Naive B cell (primary cell): ENCODE measurements at regions not wholly inside any gene's neighbourhood (a gene's known extent, or its start where the extent isn't known, plus 50 kb on each side); places are given as distances from the start of the nearest gene placed in this dataset.

Experiments used
- ATAC-seq, 2 donors: fragments of 150-1000 bp; cut with Tn5 transposase; 2 replicates each; pipeline ENCODE4 v1.10.0; 2021; ENCODE audit warnings: low read depth in 2 of 2, mild to moderate bottlenecking in 2 of 2, moderate library complexity in 2 of 2
- DNase-seq: peaks from one replicate; pipeline ENCODE4 v3.0.0; 2022
- H3K27ac Mint-ChIP-seq, 6 donors: one replicate each; pipeline ENCODE4 v1.8.0; 2020 to 2022; ENCODE audit warnings: mild to moderate bottlenecking in 6 of 6, mixed read lengths in 6 of 6, moderate library complexity in 5 of 6, inconsistent platforms in 2 of 6
- H3K27me3 Mint-ChIP-seq, 3 donors: one replicate each; pipeline ENCODE4 v1.8.0; 2021 to 2022; ENCODE audit warnings: mixed read lengths in 3 of 3, mild to moderate bottlenecking in 1 of 3
- H3K36me3 Mint-ChIP-seq, 2 donors: one replicate each; pipeline ENCODE4 v1.8.0; 2020 to 2022; ENCODE audit warnings: mixed read lengths in 2 of 2, inconsistent platforms in 1 of 2, mild to moderate bottlenecking in 1 of 2
- H3K4me1 Mint-ChIP-seq, 3 donors: one replicate each; pipeline ENCODE4 v1.8.0; 2020 to 2022; ENCODE audit warnings: mixed read lengths in 3 of 3, inconsistent platforms in 1 of 3, mild to moderate bottlenecking in 1 of 3, moderate library complexity in 1 of 3
- H3K4me3 Mint-ChIP-seq, 8 donors: one replicate each; pipeline ENCODE4 v1.8.0; 2020 to 2022; ENCODE audit warnings: mild to moderate bottlenecking in 8 of 8, mixed read lengths in 8 of 8, moderate library complexity in 8 of 8, inconsistent platforms in 2 of 8
- H3K9me3 Mint-ChIP-seq, 7 donors: one replicate each; pipeline ENCODE4 v1.8.0; 2020 to 2022; ENCODE audit warnings: mixed read lengths in 7 of 7, mild to moderate bottlenecking in 5 of 7, inconsistent platforms in 2 of 7, moderate library complexity in 1 of 7

DNA sequence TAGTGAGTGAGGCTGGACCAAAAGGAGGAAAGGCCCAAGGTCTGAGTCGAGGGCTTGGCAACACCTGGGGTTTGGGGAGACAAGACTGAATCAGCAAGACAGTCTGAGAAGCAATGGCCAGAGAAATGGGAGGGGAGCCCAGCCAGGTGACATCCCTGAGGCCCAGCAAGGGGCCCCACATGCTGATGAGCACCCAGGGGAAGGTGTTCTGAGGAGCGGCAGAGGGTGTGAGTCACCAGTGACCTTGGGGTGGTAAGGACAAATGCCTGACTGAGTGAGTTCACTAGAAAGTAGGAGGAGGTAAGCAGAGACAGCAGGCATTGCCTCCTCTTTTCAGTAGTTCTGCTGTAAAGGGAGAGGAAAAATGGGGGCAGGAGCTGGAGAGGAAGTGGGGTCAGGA lies 192.4 kb upstream of the GALNT2 start:
- no peaks in the 10 kb centered on the region for H3K4me1 Mint-ChIP-seq

DNA sequence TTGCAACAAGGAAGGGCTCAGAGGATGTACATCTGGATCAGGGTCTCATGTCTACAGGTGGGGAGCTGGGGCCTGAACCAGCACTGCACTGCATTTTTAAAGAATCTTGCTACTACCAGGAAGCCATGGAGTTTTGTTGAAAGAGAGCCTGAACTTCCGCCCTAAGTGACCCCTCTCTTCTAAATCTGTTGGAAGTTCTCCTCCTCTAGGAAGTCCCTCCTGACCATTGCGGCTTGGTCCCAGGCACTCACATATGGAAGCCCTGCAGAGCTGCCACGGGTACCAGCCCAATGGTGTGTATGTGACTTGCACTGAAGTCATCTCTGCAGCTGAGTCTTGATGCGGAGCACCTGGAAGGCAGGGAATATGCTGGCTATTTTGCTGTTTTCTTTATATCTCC lies 192.0 kb upstream of the GALNT2 start:
- H3K4me1 Mint-ChIP-seq = no peaks in the 10 kb centered on the region
- H3K36me3 Mint-ChIP-seq = no peaks in the 10 kb centered on the region
- ATAC-seq = no peak
- H3K27me3 Mint-ChIP-seq = peaks cover 0 to 7% (median 0%) of the 10 kb centered on the region in 3 donors
- no peak overlapping the region for H3K27ac Mint-ChIP-seq
- no peak for DNase-seq
- H3K4me3 Mint-ChIP-seq = no peak overlapping the region
- no peaks in the 10 kb centered on the region for H3K9me3 Mint-ChIP-seq

More for the DNA sequence above, 192.4 kb upstream of the GALNT2 start:
- no peaks in the 10 kb centered on the region for H3K9me3 Mint-ChIP-seq
- DNase-seq (no peak), ATAC-seq (no peak)
- no peak overlapping the region for H3K4me3 Mint-ChIP-seq
- peaks cover 0 to 7% (median 0%) of the 10 kb centered on the region in 3 donors for H3K27me3 Mint-ChIP-seq
- no peaks in the 10 kb centered on the region for H3K36me3 Mint-ChIP-seq
- no peak overlapping the region for H3K27ac Mint-ChIP-seq

- peaks cover 0 to 5% (median 0%) of the 10 kb centered on the region in 3 donors for H3K4me1 Mint-ChIP-seq
- H3K9me3 Mint-ChIP-seq = no peaks in the 10 kb centered on the region
- DNase-seq = no peak
- ATAC-seq = no peak
- no peak overlapping the region for H3K4me3 Mint-ChIP-seq
- no peak overlapping the region for H3K27ac Mint-ChIP-seq
- H3K27me3 Mint-ChIP-seq = peaks cover 4 to 20% (median 13%) of the 10 kb centered on the region in 3 donors
- no peaks in the 10 kb centered on the region for H3K36me3 Mint-ChIP-seq
Measured at GRCh38 chr1:229879746-229880145, 187.3 kb upstream of the GALNT2 start.

DNA sequence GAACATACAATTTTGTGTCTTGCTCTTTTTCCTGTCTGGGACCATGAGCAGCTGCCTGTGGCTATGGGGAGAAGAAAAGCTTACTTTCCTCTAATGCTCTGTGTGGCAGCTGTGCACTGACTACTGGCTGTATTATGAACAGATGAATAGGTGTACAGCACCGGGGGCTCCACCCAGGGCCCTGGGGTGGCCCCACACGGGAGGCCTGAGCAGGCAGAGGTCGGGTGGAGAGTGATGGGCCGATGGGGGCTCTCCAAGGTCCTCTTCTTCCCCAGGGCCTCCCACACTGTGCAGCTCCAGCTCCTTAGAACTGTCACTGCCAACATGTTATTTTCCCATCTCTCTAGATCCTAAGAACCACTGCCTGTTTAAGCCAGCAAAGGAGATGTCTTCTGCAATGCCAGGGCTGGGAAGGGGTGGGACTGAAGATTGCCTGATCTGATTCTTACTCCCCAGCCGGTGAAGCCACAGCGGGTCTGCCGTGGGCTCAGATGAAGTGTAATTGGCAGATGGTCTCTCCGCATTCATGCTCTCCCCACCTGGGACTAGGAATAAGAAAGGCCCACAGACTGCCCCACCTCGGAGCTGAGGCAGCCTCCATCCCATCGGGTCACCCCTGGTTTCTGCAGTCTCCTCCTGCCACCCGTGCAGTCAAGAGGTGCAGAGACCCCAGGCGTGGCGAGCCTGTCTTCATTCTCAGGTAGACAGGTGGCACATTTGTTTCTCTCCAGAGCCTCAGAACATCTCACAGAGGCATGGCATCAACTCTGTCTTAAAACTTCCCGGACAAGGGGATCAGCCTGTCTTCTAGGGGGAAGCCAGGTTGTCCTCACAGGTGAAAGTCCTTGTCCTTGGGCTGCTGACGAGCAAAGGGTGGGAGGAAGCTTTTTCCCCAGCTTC lies 186.5 kb upstream of the GALNT2 start:
- Mint-ChIP-seq H3K27me3 (peaks cover 4 to 20% (median 13%) of the 10 kb centered on the region in 3 donors), H3K4me1 (peaks cover 0 to 5% (median 0%) of the 10 kb centered on the region in 3 donors), H3K9me3 (no peaks in the 10 kb centered on the region), H3K36me3 (no peaks in the 10 kb centered on the region), H3K4me3 (no peak overlapping the region), H3K27ac (no peak overlapping the region)
- DNase-seq = no peak
- no peak for ATAC-seq

DNA sequence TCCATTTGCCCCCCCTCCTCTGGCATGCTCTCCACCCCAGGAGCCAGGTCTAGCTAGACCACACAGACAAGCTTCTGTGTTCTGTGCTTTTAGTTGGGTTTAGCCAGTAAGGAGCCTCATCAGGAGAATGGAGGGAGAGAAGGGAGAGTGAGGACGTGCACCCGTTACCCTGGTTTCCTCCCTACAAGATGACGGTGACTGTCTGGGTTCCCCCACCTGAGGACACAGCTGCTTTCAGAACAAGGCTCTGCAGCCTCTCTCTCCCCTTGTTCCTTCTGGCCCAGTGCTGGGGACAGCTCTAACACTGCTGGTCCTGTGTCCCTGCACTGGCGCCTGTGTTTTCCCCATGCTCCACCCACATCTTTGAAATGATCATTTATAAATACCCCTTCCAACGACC lies 184.4 kb upstream of the GALNT2 start:
- ATAC-seq = no peak
- H3K9me3 Mint-ChIP-seq = no peaks in the 10 kb centered on the region
- no peak overlapping the region for H3K4me3 Mint-ChIP-seq
- DNase-seq = no peak
- peak overlapping the region in 1 of 6 donors; percentile 39 for H3K27ac Mint-ChIP-seq
- peaks cover 0 to 5% (median 0%) of the 10 kb centered on the region in 3 donors for H3K4me1 Mint-ChIP-seq
- peaks cover 4 to 28% (median 13%) of the 10 kb centered on the region in 3 donors for H3K27me3 Mint-ChIP-seq
- no peaks in the 10 kb centered on the region for H3K36me3 Mint-ChIP-seq

GRCh38 chr1:229883504-229884200 lies 183.4 kb upstream of the GALNT2 start:
- H3K4me3 Mint-ChIP-seq = no peak overlapping the region
- H3K27ac Mint-ChIP-seq = no peak overlapping the region
- ATAC-seq = no peak
- peaks cover 4 to 23% (median 13%) of the 10 kb centered on the region in 3 donors for H3K27me3 Mint-ChIP-seq
- H3K36me3 Mint-ChIP-seq = no peaks in the 10 kb centered on the region
- peaks cover 0 to 5% (median 0%) of the 10 kb centered on the region in 3 donors for H3K4me1 Mint-ChIP-seq
- DNase-seq = no peak
- peaks cover 0 to 2% (median 0%) of the 10 kb centered on the region in 7 donors for H3K9me3 Mint-ChIP-seq

- peaks cover 0 to 2% (median 0%) of the 10 kb centered on the region in 7 donors for H3K9me3 Mint-ChIP-seq
- ATAC-seq (no peak), DNase-seq (no peak)
- H3K36me3 Mint-ChIP-seq = no peaks in the 10 kb centered on the region
- H3K27me3 Mint-ChIP-seq = peaks cover 4 to 28% (median 13%) of the 10 kb centered on the region in 3 donors
- H3K27ac Mint-ChIP-seq = no peak overlapping the region
- H3K4me1 Mint-ChIP-seq = peaks cover 0 to 5% (median 0%) of the 10 kb centered on the region in 3 donors
- no peak overlapping the region for H3K4me3 Mint-ChIP-seq
Measured at GRCh38 chr1:229884765-229885164, 182.3 kb upstream of the GALNT2 start.

DNA sequence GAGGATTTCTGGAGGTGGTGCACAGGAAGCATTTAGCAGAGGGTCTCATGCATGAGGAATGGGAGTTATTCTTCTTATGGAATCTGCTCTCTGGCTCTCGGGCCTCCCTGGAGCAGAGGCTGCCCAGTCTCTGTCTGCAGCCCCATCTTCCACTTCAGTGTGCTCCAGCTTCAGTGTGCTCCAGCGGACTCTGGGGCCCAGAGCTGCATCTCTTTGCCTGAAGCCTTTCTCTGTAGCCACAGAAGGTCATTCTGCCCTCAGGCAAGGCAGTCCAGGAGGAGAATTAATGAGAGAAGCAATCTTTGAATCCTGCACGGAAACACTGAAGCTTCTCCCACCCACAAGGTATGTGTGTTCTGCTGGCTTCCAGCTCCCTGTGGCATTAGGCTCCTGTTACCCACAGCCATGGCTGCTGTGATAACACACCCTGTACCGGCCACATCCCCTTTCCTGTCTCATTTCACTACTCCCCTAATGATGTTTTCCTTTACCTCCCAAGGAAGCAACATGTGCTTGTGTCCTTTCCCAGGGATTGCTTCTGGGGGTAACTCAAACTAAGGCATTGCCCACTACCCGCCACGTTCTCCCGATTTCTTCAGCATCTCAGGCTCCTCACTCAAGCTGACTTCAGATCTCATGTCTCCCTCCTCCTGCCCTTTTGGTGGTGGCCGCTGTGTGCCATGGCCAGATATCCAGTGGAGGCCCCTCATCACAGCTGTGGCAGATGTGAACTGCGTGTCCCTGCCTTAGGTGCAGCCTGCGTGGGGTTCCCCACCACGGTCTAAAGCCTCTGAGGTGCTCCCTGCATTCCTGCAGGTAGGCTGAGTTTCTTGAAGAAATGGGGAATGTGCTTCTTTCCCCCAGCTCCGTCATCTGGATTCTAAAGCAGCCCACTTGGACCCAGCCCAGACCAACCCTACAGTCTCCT lies 181.2 kb upstream of the GALNT2 start:
- no peaks in the 10 kb centered on the region for H3K36me3 Mint-ChIP-seq
- H3K4me3 Mint-ChIP-seq = no peak overlapping the region
- peaks cover 0 to 5% (median 0%) of the 10 kb centered on the region in 3 donors for H3K4me1 Mint-ChIP-seq
- peaks cover 0 to 2% (median 0%) of the 10 kb centered on the region in 7 donors for H3K9me3 Mint-ChIP-seq
- DNase-seq = no peak
- ATAC-seq = no peak
- no peak overlapping the region for H3K27ac Mint-ChIP-seq
- peaks cover 4 to 29% (median 13%) of the 10 kb centered on the region in 3 donors for H3K27me3 Mint-ChIP-seq

GRCh38 chr1:229886636-229887035 lies 180.4 kb upstream of the GALNT2 start:
- Mint-ChIP-seq H3K27ac (no peak overlapping the region), H3K27me3 (peaks cover 4 to 31% (median 13%) of the 10 kb centered on the region in 3 donors), H3K36me3 (no peaks in the 10 kb centered on the region), H3K4me3 (no peak overlapping the region), H3K4me1 (peaks cover 0 to 5% (median 0%) of the 10 kb centered on the region in 3 donors), H3K9me3 (peaks cover 0 to 2% (median 0%) of the 10 kb centered on the region in 7 donors)
- ATAC-seq (no peak), DNase-seq (no peak)

DNA sequence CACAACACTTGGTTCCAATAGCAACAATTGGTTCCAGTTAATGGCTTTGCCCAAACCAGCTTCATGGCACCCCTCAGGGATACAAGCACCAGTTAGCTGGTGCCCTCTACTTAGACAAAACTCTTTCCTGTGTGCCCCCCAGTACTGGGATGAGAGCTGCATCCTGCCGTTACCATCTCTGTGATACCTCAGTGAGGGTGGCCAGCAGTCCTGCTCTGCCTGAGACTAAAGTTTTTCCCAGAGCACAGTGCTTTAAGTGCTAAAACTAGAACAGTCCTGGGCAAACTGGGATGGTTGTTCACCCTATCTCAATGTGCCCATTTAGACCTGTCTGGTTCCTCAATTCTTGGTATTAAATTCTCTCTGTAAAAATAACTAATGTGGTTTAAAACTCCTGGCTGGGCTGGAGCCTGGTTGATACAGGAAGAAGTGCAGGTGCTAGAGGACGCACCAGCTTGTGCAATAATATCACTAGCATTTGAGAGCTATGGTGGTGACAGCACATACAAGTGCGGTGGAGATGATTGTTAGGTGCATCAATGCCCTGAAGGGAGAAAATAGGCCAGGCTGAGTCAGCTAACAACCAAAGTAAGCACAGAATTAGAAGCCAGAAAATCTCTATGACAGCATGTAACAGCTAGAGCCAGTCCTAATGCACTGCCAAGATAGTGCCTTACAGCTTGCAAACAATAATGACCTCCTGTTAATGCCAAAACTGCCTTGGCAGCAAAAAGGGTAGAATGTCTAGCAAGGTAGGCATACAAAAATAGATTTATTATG lies 179.8 kb upstream of the GALNT2 start:
- peaks cover 0 to 2% (median 0%) of the 10 kb centered on the region in 7 donors for H3K9me3 Mint-ChIP-seq
- peaks cover 4 to 37% (median 13%) of the 10 kb centered on the region in 3 donors for H3K27me3 Mint-ChIP-seq
- no peaks in the 10 kb centered on the region for H3K36me3 Mint-ChIP-seq
- H3K4me3 Mint-ChIP-seq = no peak overlapping the region
- ATAC-seq (no peak), DNase-seq (no peak)
- H3K27ac Mint-ChIP-seq = peak overlapping the region in 2 of 6 donors; percentile 26 to 36
- peaks cover 0 to 5% (median 0%) of the 10 kb centered on the region in 3 donors for H3K4me1 Mint-ChIP-seq

GRCh38 chr1:229888157-229888556 lies 178.9 kb upstream of the GALNT2 start:
- no peak overlapping the region for H3K4me3 Mint-ChIP-seq

DNA sequence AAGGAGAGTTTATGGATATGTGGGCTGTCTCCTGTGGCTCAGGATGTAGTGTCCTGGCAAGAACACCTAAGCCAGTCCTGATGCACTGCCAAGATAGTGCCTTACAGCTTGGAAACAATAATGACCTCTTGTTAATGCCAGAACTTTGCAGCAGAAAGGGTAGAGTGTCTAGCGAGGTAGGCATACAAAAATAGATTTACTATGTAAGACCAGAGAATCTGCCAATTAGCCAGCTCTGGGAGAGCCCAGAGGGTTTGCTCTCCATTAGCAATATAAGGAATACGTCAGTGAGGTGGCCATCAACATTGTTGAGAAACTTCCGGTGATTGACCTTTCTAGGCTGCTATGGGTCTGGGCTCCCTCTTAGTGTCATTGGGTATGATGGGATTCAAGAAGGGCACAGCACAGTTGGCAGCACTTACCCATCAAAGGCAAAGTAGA lies 178.5 kb upstream of the GALNT2 start:
- Mint-ChIP-seq H3K27me3 (peaks cover 0 to 30% (median 5%) of the 10 kb centered on the region in 3 donors), H3K4me1 (peaks cover 0 to 2% (median 0%) of the 10 kb centered on the region in 3 donors), H3K4me3 (no peak overlapping the region), H3K27ac (no peak overlapping the region), H3K36me3 (no peaks in the 10 kb centered on the region), H3K9me3 (peaks cover 0 to 2% (median 0%) of the 10 kb centered on the region in 7 donors)
- ATAC-seq (no peak), DNase-seq (no peak)

More at GRCh38 chr1:229888157-229888556, 178.9 kb upstream of the GALNT2 start:
- DNase-seq (no peak), ATAC-seq (no peak)
- Mint-ChIP-seq H3K27ac (no peak overlapping the region), H3K27me3 (peaks cover 0 to 34% (median 6%) of the 10 kb centered on the region in 3 donors), H3K4me1 (peaks cover 0 to 5% (median 0%) of the 10 kb centered on the region in 3 donors), H3K36me3 (no peaks in the 10 kb centered on the region), H3K9me3 (peaks cover 0 to 2% (median 0%) of the 10 kb centered on the region in 7 donors)
